ENCODE measurements at regions not wholly inside any gene's neighbourhood (a gene's known extent, or its start where the extent isn't known, plus 50 kb on each side); places are given as distances from the start of the nearest gene placed in this dataset.

DNA sequence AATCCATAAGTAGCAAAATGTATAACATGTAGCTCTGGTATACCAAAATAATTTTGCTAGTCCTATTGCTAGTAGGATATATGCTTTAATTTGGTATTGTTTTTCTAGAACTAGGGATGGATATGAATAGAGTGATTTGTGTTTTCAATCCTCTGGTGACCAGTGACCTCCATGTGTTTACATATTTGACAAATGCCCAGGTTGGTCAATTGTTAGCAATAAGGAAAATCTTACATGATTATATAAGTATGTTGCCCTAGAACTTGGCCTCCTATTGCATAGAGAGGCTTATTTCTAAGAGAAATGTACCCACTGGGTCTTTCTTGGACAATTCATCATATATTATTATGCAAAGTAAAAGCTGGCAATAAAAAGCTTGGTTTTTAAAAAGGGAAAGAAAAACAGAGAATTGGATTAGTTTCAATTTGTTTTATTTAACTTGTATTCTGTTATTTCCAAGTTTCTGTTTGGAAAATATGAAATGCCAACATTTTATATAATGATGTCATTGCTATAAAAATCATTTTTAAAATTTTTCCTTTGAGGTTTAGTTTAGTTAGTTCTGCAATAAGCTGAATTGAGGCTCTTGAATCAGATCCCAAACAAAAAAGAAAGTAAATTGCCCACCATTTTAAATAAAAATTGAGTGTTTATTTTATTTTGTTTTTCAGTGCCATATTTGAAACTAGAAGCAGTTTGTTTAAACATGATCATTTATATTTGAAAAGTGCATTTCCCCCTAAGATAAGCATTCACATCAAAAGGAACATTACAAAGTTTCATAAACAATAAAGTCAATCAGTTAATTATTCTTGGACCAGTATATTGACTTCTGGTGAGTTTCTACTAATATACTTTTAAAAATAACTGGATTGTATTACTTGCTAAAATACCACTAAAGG is 210.9 kb downstream of the ZC3H11B start:
- no peak for DNase-seq (ENCODE audit: low read depth in 2 of 2)

DNA sequence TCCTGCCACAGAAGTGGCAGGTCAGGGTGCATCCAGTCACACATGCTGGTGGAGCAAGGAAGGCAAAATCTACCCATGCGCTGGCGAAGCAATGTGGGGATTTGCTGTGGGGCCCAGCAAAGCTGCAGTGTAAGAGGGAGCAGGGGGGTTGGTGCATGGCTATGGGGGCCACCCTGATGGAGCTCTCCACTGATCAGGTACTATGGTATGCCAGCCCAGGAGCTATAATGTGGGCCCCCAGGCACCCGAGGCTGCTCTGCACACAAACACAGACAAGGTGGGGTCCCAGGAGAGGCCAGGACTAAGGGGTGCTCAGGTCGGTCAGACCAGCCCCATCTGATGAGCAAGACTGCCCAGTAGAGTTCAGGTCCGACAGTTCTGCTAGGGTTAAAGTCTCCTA is 213.5 kb downstream of the ZC3H11B start:
- no peak for DNase-seq (ENCODE audit: low read depth in 2 of 2)

DNA sequence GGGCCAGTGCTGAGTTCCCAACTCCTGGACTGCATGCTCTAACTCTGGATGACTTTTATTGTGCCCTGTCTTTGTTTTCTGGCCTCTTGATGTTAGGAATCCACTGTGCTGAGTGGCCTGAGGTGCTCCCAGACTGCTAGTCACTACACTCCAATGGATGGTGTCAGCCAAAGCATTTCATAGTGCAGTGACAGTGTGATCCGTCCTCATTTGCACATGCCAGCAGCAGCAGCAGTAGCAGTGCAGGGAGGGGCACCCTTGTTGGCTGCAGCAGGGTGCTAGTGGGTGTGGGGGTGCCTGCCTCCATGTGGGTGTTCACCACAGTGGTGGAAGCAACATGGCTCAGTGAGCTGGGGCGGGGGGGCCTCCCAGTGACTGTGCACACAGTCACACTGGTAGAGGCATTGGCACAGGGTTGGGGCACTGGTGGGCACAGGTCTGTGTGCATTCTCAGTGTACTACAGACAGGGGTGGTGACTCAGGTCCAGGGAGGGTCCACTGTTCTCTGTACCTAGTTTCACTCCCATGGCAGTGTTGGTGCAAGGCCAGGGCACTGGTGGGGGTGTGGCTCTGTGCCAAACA is 214.0 kb downstream of the ZC3H11B start:
- no peak for DNase-seq (ENCODE audit: low read depth in 2 of 2)

DNA sequence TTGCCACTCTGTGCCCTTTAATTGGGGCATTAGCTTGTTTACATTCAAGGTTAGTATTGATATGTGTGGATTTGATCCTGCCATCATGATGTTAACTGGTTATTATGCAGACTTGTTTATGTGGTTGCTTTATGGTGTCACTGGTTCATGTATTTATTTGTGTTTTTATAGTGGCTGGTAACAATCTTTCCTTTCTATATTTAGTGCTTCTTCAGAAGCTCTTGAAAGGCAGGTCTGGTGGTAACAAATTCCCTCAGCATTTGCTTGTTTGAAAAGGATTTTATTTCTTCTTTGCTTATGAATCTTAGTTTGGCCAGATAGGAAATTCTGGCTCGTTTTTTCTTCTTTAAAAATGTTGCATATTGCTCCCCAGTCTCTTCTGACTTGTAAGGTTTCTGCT is 215.4 kb downstream of the ZC3H11B start:
- no peak for DNase-seq (ENCODE audit: low read depth in 2 of 2)

DNA sequence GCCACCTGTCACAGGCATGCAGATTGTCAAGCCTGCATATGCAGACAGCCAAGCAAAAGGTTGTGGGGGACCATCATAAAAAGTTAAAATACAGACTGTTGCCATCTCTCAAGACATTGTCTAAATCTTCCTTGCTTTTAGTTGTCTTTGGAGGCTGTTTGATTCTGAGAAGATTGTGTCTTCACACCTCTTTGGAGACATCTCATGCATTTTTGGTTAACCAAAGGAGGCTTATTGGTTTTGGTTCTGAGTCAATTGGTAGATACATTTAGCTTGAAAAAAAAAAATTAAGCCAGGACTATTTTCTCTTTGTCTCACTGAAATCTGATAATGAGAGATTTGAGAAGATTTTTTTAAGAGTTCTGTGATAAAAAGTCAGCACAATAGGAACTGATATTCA is 217.6 kb downstream of the LYPLAL1 start:
- DNase-seq (ENCODE audit: low read depth in 2 of 2): no peak

DNA sequence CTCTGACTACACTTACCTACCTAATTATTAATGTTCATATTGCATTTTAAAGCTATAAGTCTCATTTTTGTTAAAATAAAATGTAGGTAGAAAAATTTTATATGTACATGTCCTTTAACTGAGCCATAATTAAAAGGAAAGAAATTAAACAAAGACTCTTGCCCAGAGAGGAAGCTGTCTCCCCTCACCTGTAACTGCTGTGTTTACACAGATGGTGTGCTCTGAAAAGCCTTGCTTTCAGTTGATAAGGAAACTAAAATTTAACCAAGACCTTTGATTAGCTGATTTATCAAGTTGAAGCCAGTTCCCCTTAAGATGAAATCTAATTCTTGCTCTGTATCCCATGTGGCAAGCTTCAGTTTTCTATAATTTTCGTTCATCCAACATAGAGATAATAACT is 213.5 kb downstream of the LYPLAL1 start:
- no peak for DNase-seq (ENCODE audit: low read depth in 2 of 2)

DNA sequence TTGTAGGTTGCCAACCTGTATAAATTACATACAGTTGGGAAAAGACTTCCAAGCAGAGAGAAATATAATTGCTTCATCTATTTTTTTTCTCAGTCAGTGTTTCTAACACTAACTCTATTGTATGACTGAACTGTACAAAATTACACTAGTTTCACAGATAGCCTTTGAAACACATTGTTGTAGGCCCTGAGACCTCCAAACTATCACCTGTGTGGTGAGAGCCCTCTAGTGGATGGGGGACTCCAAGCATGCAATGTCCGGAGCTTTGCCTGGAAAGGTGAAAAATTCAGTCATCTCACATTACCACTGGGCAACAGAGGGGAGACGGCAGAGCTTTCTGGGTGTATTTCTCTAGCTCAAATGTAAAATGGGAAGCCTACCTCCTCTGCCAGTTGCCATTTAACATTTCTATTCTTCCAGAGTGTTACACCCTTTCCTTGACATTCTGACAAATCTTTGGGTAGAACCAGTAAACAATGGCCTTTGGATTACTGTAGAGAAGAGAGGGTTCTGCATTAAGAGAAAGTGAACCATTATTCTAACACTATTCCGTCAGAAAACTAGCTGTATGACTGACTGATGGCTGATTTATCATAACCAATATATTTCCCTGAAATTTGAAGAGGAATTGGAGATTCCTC is 212.2 kb downstream of the LYPLAL1 start:
- no peak for DNase-seq (ENCODE audit: low read depth in 2 of 2)

DNA sequence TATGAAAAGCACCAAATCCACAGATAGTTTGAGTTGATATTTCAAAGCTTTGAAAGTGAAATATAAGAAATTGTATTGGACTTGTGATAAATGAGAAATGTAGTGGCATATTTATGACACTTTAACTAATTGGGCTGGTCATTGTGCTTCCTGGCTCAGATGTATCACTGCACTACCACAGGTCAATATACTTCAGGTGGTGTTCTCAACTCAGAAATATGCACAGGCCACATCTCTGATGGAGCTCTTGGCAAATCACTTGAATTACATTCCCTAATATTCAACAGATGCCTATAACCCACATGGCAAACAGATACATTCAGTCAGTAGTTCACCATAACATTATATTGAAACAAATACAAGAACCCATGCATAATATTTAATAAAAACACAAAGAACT is 209.6 kb downstream of the LYPLAL1 start:
- DNase-seq (ENCODE audit: low read depth in 2 of 2): no peak

DNA sequence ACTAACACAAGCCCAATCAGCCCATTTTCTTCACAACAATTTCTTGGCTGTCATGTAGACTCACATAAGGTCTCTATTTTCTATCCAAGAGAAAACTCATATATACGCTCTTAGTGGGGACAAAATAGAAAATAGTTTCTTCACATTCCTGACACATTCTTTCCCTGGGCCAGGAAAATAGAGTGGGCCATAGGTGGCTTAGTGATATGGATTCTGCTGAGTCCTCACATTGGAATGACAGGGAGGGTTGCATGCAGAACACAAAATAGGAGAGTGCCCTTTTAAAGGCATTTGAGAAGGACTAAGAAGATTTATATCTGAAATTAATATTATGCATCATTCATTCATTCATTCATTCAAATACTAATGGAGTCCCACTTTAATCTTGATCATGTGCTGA is 207.7 kb downstream of the LYPLAL1 start:
- no peak for DNase-seq (ENCODE audit: low read depth in 2 of 2)

DNA sequence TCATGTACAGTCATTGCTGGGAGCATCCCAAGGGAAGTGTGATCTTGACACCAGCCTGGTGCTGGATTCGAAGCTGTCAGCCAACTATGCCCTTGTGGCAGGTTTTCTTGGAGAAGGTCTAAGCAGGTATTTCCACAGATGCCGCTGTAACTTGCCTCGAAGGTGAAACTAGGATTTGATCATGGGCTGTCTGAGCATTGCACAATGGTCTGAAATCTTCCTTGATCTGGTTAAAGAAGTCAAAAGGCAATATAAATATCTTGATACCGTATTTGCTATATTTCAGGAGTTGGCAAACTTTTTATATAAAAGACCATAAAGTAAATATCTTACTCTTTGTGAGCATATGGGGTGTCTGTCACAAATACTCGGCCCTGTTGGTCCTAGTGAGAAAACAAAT is 206.8 kb downstream of the LYPLAL1 start:
- no peak for DNase-seq (ENCODE audit: low read depth in 2 of 2)

DNA sequence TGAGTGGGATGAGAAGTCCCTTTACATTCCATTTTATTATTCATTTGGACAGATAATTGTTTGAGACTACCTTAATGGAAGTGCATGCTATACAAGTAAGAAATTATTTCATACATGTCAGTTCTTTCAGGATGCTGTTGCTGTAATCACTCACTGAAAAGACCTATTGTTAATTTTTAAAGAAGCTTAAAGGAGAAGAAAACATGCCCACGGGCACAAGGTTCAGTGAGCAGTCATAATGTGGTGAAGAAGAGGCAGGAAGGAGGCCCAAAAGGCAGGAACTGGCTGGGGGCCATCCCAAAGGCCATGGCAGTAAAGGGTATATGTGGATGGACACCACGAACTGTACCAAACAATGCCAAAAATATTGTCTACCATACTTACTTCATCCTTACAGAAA is 206.0 kb downstream of the LYPLAL1 start:
- DNase-seq (ENCODE audit: low read depth in 2 of 2): no peak

DNA sequence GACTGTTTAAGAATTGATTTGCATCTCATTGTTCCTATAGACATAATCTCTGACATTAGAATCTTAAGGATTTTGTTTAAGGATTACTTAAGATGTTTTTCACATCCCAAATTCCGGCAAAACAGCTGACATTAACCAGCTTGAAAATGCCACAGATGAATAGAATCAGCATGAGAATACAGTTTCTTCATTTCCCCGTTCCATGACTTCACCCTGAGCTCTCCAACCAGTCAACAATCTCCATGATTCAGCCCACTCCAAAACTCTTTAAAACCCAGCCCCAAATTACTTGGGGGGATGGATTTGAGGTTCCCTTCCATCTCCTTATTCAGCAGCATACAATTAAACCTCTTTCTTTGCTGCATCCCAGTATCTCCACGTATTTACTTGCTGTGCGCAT is 201.0 kb downstream of the LYPLAL1 start:
- no peak for DNase-seq (ENCODE audit: low read depth in 2 of 2)

DNA sequence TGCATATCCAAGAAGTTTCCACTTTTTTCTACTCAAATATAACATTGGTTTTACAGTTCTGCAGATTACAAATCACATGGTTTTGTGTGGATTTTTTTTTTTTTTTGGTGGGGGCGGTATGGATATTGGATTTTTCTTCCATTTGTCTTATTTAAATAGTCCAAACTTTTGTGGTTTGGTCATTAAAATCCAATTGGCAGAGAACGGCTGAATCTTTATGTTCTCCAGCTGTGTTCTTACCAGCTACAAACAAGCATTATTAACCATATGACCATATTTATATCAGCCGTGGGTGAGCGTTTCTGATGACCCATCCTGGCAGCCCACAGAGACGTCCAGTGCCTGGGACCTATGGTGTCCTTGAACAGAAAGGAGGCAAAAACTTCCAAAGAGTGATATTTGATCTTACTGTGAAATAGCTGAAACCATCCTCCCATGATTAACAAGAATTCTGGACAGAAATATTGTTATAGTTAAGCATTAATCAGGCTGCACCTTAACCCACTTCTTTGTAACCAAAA is 200.4 kb downstream of the LYPLAL1 start:
- DNase-seq (ENCODE audit: low read depth in 2 of 2): no peak

DNA sequence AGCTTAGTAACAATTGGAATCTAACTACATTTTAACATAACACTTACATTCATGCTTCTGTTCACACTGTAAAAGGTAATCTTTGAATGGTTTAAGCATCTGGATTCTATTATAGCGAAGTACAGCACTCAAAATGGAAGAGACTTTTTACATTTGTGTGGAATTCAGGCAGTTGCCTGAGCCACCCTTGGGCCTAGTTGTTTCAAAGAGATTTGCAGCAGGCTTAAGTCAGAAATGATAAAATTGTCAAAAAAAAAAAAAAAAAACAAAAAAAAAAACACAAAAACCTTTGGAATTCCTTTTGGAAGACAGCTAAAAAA is 199.9 kb downstream of the LYPLAL1 start:
- DNase-seq (ENCODE audit: low read depth in 2 of 2): no peak

DNA sequence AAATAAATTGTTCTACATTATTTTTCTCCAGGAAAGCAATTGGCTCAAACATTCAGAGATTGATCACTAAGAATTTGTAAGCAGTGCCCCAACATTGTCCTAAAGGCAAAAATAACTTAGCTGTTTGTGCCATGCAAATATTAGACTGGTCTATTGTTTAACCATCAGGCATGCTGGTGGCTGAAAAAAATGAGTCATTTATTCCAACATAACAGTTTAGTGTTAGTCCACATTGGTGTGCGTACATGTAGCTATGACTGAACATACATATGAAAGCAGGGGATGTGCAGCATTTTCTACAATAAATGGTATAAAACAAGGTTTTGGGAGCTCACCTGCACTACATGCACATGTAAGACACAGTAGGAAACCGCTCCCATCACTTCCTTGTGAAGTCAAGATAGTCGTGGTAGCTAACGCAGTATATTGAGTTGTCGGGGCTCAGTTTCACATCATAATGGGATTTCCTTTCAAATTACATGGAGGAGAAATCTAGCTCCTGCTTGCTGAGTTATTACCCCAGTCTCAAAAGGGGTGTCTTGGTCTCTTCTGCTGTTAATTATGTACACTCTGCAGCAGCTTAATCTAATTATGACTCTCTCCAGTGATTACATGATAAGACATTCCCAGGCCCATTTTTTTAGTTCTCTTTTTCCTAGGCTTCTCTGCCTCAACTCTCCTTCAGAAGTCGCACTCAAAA is 199.4 kb downstream of the LYPLAL1 start:
- no peak for DNase-seq (ENCODE audit: low read depth in 2 of 2)

DNA sequence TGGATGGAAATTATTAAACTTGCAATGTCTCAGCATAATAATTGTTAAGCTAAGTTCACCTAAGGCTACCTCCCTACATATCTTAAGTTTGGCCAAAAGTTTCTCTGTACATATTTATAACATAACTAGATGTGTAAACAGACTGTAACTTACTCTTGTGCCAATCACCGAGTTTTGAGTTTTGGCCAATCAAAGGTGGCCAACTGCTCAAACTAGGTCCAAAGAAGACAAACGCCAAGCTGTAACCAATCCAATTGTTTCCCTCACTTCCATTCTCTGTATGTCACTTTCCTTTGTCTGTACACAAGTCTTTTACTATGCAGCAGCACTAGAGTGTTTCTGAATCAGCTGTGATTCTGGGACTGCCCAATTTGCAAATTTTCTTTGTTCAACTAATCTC is 197.8 kb downstream of the LYPLAL1 start:
- no peak for DNase-seq (ENCODE audit: low read depth in 2 of 2)

DNA sequence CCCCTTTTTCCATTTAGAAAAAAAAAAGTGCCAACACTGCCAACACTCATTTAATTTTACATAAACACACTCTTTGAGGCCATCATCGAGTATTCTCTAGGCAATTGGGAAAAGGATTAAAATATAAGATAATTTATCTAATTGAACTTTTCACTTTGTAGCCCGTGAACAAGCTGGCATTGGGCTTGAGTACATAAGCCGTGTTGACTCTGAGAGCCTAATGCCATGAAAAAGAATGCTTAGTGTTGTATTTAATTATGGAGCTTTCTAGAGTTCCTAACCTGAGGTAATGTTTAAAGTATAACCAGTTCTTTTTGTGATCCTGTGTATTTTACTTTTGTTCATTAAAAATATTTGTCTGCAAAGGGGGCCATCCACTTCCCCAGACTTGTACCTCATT is 193.8 kb downstream of the LYPLAL1 start:
- DNase-seq (ENCODE audit: low read depth in 2 of 2): no peak

DNA sequence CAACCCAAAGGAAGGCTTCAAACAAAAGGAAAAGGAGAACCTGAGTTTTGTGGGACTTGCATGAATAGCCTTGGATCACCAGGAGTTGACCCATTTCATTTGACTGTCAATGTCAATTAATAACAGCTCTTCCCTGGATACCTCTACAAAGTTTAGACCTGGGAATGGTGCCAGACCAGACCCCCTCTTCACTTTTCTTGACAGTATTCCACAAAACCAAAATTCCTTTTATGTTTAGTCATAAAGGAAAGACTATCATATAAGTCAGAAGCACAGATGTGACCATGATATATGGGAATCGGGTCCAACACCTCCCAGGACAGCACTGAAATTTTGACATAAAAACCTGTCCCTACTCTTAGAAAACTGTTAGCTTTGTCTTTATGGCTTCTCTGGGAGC is 191.8 kb downstream of the LYPLAL1 start:
- DNase-seq (ENCODE audit: low read depth in 2 of 2): no peak

DNA sequence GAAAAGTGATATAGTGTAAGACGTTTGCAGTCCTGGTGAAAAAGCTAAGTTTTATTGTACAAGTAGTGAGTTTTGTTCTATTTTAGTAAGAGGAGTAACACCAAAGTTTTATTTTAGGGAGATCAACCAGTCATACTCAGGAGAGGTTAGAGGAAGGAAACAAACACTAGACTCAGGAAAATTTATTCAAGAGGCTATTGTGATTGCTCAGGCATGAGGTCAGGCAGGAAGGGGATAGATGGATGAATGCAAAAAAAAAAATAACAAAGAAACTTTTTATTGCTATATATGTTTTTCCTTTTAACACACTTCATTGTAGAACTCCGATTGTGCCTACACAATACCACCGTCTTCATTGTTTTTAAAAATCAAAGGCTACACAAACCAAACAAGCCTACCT is 189.0 kb downstream of the LYPLAL1 start:
- no peak for DNase-seq (ENCODE audit: low read depth in 2 of 2)

DNA sequence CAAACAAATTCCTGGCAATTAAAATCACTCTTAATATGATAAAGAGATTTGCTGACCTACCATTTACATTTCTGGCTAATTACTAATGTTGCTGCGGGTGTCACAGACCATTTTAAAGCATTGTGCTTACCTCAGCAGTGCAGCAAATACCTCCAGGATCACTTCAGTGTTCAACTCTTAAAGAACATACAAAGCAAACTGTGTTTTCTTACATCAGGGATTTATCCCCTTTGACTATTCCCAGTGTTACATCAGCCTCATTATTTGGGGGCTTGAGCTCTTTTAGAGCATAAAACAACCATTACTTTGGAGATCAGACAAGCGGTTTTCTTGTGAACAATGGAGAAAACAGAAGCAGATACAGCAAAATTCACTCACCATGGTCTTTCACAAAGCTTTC is 185.4 kb downstream of the LYPLAL1 start:
- no peak for DNase-seq (ENCODE audit: low read depth in 2 of 2)

DNA sequence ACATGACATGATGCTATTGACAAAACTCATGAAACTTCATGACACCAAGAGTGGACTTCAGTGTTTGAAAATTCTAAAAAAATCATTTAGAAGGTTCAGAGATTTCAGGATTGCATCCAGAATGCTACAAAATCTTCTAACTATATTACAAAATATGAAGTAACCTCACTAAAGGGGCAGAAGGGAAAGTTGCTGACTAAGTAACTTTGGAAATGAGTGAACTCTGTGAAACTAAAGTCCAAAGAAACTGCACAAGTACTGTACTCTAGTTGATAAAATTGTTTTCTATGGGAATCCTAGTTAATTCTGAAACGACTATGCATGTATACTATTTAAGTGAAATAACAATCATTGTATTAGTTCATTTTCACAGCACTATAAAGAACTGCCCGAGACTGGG is 184.4 kb downstream of the LYPLAL1 start:
- DNase-seq (ENCODE audit: low read depth in 2 of 2): no peak

DNA sequence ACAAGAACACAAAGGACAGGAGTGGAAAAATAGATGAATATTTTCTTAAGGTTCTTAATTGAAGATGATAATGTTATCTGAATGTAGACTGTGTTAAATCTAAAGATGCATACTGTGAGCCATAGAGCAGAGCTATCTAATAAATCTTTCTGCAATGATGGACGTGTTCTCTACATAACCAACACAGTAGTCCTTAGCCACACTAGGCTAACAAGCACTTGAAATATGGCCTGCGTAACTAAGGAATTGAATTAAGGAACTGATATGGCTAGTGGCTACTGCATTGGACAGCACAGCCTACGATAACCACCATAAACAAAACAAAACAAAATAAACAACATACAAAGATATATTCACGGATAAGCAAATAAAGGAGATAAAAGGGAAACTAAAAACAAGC is 181.3 kb downstream of the LYPLAL1 start:
- no peak for DNase-seq (ENCODE audit: low read depth in 2 of 2)
